ENCODE measurements at regions not wholly inside any gene's neighbourhood (a gene's known extent, or its start where the extent isn't known, plus 50 kb on each side); places are given as distances from the start of the nearest gene placed in this dataset.

DNA sequence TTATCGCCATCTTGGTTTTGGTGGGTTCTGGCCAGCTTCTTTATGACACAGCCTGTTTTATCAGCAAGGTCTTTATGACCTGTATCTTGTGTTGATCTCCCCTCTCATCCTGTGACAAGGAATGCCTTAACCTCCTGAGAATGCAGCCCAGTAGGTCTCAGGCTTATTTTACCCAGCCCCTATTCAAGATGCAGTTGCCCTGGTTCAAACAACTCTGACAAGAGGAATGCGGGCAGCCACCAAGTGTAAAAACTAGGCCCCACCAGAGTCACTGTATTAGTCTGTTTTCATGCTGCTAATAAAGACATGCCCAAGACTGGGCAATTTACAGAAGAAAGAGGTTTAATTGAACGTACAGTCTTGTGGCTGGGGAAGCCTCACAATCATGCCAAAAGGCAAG lies 671.3 kb downstream of the SORCS1 start:
- H3K36me3 ChIP-seq = no peaks in the 10 kb centered on the region
- no peaks in the 10 kb centered on the region for H3K9me3 ChIP-seq
- H3K4me3 ChIP-seq = no peak overlapping the region
- intact Hi-C loops (cut with DNase I) = no loop called here
- WGBS = 64% methylated on average over 3 of the region's 3 CpGs
- H3K27me3 ChIP-seq (replicated peaks; ENCODE audit: insufficient read depth) = no peaks in the 10 kb centered on the region
- no peaks in the 10 kb centered on the region for H3K4me1 ChIP-seq (replicated peaks)
- DNase-seq (ENCODE audit: low spot score) = no peak
- TF ChIP-seq, protein P1, sequence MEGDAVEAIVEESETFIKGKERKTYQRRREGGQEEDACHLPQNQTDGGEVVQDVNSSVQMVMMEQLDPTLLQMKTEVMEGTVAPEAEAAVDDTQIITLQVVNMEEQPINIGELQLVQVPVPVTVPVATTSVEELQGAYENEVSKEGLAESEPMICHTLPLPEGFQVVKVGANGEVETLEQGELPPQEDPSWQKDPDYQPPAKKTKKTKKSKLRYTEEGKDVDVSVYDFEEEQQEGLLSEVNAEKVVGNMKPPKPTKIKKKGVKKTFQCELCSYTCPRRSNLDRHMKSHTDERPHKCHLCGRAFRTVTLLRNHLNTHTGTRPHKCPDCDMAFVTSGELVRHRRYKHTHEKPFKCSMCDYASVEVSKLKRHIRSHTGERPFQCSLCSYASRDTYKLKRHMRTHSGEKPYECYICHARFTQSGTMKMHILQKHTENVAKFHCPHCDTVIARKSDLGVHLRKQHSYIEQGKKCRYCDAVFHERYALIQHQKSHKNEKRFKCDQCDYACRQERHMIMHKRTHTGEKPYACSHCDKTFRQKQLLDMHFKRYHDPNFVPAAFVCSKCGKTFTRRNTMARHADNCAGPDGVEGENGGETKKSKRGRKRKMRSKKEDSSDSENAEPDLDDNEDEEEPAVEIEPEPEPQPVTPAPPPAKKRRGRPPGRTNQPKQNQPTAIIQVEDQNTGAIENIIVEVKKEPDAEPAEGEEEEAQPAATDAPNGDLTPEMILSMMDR (IDR thresholded peaks at IDR 0.05) = no peak
- no peak overlapping the region for H3K27ac ChIP-seq

DNA sequence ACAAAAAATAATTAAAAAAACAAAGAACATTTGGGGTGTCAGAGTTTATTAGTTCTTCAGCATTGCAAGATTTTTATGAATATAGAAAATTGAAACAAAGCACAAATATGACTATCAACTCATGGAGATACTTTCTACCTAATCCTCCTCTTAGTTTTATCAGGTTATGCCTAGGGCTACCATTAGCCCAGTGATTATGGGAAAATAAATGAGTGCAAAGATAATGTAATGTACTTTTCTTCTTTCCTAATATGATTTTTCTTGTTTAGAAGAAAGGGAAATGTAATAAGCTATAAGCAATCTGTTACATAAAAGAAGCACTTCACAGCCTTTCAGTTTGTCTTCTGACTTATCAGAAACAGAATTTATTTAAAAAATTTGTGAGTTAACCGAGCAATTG lies 676.8 kb downstream of the SORCS1 start:
- intact Hi-C loops (cut with DNase I) = no loop called here
- 61% methylated on average over 1 of the region's 1 CpG for WGBS

DNA sequence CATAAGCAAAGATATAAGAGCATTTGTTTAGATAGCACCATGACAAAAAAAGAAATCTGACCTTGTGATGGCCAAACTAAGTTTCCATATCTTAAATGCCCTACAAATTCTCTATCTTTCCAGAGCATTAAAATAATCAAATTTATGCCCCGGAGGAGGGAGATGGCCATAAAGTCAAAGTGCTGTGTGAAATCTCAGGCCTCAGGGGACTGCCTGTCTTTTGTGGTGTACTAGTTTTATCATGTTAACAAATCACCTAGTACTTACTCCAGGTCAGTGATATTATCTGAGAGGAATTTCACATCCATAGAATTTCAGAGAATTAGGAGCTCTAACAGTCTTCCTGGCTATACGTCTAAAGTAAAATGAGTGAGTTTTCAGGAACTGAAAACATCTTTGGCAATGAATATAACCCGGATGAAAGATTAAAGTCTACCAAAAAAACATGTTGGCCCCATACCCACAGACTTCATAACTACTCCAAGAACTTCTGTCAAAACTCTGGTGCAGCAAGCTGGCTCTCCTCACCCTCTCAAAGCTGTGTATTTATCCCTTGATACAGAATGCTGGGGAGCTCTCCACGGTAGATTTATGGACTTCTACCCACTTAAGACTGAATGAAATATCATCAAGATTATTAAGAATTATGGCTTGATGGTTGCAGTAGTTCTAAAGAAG lies 682.8 kb downstream of the SORCS1 start:
- Histone ChIP-seq H3K36me3 (no peaks in the 10 kb centered on the region), H3K4me3 (no peak overlapping the region), H3K27me3 (replicated peaks; ENCODE audit: insufficient read depth) (no peaks in the 10 kb centered on the region), H3K9me3 (no peaks in the 10 kb centered on the region), H3K27ac (no peak overlapping the region), H3K4me1 (replicated peaks) (no peaks in the 10 kb centered on the region)
- DNase-seq (ENCODE audit: low spot score) = no peak
- TF ChIP-seq POLR2A (IDR thresholded peaks at IDR 0.05) = no peak
- TF ChIP-seq, protein P1 (IDR thresholded peaks at IDR 0.05) = no peak
- TF ChIP-seq POLR2AphosphoS5 (IDR thresholded peaks at IDR 0.05) = no peak
- WGBS = 39% methylated on average over 4 of the region's 4 CpGs
- intact Hi-C loops (cut with DNase I) = no loop called here

More for the DNA sequence above, 676.8 kb downstream of the SORCS1 start:
- Histone ChIP-seq H3K27me3 (replicated peaks; ENCODE audit: insufficient read depth) (no peaks in the 10 kb centered on the region), H3K27ac (no peak overlapping the region), H3K4me3 (no peak overlapping the region), H3K4me1 (replicated peaks) (no peaks in the 10 kb centered on the region), H3K36me3 (no peaks in the 10 kb centered on the region), H3K9me3 (no peaks in the 10 kb centered on the region)
- no peak for DNase-seq (ENCODE audit: low spot score)
- TF ChIP-seq POLR2A (IDR thresholded peaks at IDR 0.05) = no peak

DNA sequence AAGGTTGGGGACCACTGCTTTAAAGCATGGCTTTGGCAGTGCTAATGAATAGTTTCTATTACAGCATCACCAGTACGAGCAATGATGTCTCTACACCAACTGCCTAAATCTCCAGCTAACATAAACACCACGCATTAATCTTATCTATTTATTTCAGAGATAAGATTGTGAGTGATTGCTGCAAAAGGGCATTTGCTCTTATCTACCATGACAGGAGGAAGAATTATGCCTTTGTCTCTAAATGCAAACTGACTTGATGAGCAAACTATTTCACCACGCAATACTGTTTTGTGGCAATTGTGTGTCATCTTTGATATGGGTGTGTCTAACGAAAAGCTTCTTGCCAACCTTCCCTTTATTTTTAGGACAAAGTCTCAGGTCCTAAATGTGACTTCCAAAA lies 684.9 kb downstream of the SORCS1 start:
- WGBS = 67% methylated on average over 4 of the region's 4 CpGs
- intact Hi-C loops (cut with DNase I) = no loop called here
- H3K9me3 ChIP-seq = no peaks in the 10 kb centered on the region
- no peak overlapping the region for H3K4me3 ChIP-seq
- no peaks in the 10 kb centered on the region for H3K27me3 ChIP-seq (replicated peaks; ENCODE audit: insufficient read depth)
- H3K4me1 ChIP-seq (replicated peaks) = no peaks in the 10 kb centered on the region
- H3K36me3 ChIP-seq = no peaks in the 10 kb centered on the region
- no peak for DNase-seq (ENCODE audit: low spot score)
- H3K27ac ChIP-seq = no peak overlapping the region
- no peak for TF ChIP-seq POLR2AphosphoS5 (IDR thresholded peaks at IDR 0.05)

DNA sequence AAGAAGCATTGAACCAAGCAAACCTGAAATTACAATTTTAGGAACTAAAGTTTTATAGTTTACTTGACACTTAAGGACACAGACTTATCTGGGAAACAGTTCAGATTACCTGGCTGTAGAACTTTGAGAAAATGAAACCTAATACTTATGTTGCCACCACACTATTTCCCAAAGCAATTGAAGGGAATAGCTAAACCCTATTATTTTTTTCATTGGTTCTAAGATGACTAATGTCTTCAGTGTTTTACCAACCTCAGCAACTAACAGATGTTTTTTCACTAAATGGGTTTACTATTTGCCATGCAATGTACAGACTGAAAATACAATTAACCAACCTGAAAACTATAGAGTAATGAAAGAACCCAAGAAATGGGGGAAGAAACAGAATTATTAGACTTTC lies 689.6 kb downstream of the SORCS1 start:
- Histone ChIP-seq H3K4me1 (replicated peaks) (no peaks in the 10 kb centered on the region), H3K9me3 (no peaks in the 10 kb centered on the region), H3K27me3 (replicated peaks; ENCODE audit: insufficient read depth) (no peaks in the 10 kb centered on the region), H3K4me3 (no peak overlapping the region), H3K36me3 (no peaks in the 10 kb centered on the region), H3K27ac (no peak overlapping the region)
- no peak for DNase-seq (ENCODE audit: low spot score)
- no peak for TF ChIP-seq POLR2AphosphoS5 (IDR thresholded peaks at IDR 0.05)
- TF ChIP-seq, protein P1 (IDR thresholded peaks at IDR 0.05) = no peak
- no peak for TF ChIP-seq POLR2A (IDR thresholded peaks at IDR 0.05)
- intact Hi-C loops (cut with DNase I) = no loop called here

DNA sequence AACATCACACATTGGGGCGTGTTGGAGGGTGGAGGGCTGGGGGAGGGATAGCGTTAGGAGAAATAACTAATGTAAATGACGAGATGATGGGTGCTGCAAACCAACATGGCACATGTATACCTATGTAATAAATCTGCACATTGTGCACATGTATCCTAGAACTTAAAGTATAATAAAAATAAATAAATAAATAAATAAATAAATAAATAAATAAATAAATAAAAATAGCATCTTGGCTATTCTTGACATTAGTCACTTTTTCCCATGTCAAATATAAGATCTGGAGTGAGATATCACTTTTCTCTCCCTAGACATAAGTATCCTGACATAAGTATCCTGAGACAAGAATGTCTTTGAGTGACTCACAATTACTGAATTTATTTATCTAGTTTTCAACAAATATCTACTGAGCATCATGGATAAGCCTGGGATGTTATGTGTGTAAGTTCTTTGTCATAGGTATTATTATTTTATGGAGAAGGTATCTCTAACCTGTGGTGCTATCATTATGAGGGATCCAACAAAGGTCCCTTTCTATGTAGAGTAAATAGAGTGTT lies 691.3 kb downstream of the SORCS1 start:
- no peak overlapping the region for H3K4me3 ChIP-seq
- WGBS = 90% methylated on average over 3 of the region's 3 CpGs
- H3K9me3 ChIP-seq = no peaks in the 10 kb centered on the region
- no peak for DNase-seq (ENCODE audit: low spot score)
- H3K36me3 ChIP-seq = no peaks in the 10 kb centered on the region
- intact Hi-C loops (cut with DNase I) = no loop called here
- H3K27ac ChIP-seq = no peak overlapping the region
- H3K4me1 ChIP-seq (replicated peaks) = no peaks in the 10 kb centered on the region
- H3K27me3 ChIP-seq (replicated peaks; ENCODE audit: insufficient read depth) = no peaks in the 10 kb centered on the region
- TF ChIP-seq POLR2A (IDR thresholded peaks at IDR 0.05) = no peak
- no peak for TF ChIP-seq POLR2AphosphoS5 (IDR thresholded peaks at IDR 0.05)
